HFFc6 (cell line): ENCODE measurements at regions not wholly inside any gene's neighbourhood (a gene's known extent, or its start where the extent isn't known, plus 50 kb on each side); places are given as distances from the start of the nearest gene placed in this dataset.
"Not testable (repeated sequence)": the region's sequence is repeated elsewhere in the genome, so short reads cannot be mapped to it uniquely, and the experiment has no call there.

Experiments used
- DNase-seq: peaks from one replicate; pipeline ENCODE4 v3.0.0-alpha.2; 2018
- H3K27ac Mint-ChIP-seq: 2 replicates; pipeline ENCODE4 v1.8.0; 2020; ENCODE audit warnings: mild to moderate bottlenecking, mixed read lengths
- H3K27me3 Mint-ChIP-seq: 2 replicates; pipeline ENCODE4 v1.8.0; 2021; ENCODE audit warnings: mild to moderate bottlenecking, moderate library complexity, mixed read lengths; ENCODE audit not compliant: insufficient read depth
- H3K36me3 Mint-ChIP-seq: 2 replicates; pipeline ENCODE4 v1.8.0; 2021; ENCODE audit warnings: low read depth, mixed read lengths
- H3K4me1 Mint-ChIP-seq: 2 replicates; pipeline ENCODE4 v1.8.0; 2020; ENCODE audit warnings: low read depth, mixed read lengths
- H3K4me3 Mint-ChIP-seq: 2 replicates; pipeline ENCODE4 v1.8.0; 2020; ENCODE audit warnings: mild to moderate bottlenecking, moderate library complexity, mixed read lengths
- H3K9me3 Mint-ChIP-seq: 2 replicates; pipeline ENCODE4 v1.8.0; 2020; ENCODE audit warnings: mild to moderate bottlenecking, mixed read lengths
- CTCF ChIP-seq: fragments of 200-600 bp; sonication (generic); IDR thresholded peaks from 2 replicates; pipeline ENCODE4 v1.5.0; 2021; ENCODE audit warnings: antibody characterized with exemption, mild to moderate bottlenecking

GRCh38 chr2:147006736-147007141 is 838.1 kb upstream of the ACVR2A start:
- no peak overlapping the region for H3K4me3 Mint-ChIP-seq
- TF ChIP-seq CTCF, result no peak
- H3K36me3 Mint-ChIP-seq, result no peaks in the 10 kb centered on the region
- H3K9me3 Mint-ChIP-seq, result peaks cover 41% of the 10 kb centered on the region
- H3K4me1 Mint-ChIP-seq, result no peaks in the 10 kb centered on the region
- H3K27me3 Mint-ChIP-seq, result no peaks in the 10 kb centered on the region
- no peak for DNase-seq
- no peak overlapping the region for H3K27ac Mint-ChIP-seq

- H3K27me3 Mint-ChIP-seq, result no peaks in the 10 kb centered on the region; the same call in 1 of the 2 replicates
- H3K9me3 Mint-ChIP-seq, result peaks cover 40% of the 10 kb centered on the region
- no peak for DNase-seq
- no peak overlapping the region for H3K4me3 Mint-ChIP-seq
- H3K27ac Mint-ChIP-seq, result no peak overlapping the region
- H3K36me3 Mint-ChIP-seq, result no peaks in the 10 kb centered on the region; the same call in 1 of the 2 replicates
- H3K4me1 Mint-ChIP-seq, result no peaks in the 10 kb centered on the region
- no peak for TF ChIP-seq CTCF
Observed at GRCh38 chr2:147003081-147003480, 841.7 kb upstream of the ACVR2A start.

GRCh38 chr2:147002256-147002655 is 842.6 kb upstream of the ACVR2A start:
- H3K27ac Mint-ChIP-seq, result no peak overlapping the region
- H3K9me3 Mint-ChIP-seq, result peaks cover 45% of the 10 kb centered on the region
- no peak for TF ChIP-seq CTCF
- DNase-seq, result no peak
- no peaks in the 10 kb centered on the region for H3K4me1 Mint-ChIP-seq
- no peaks in the 10 kb centered on the region; the same call in 1 of the 2 replicates for H3K27me3 Mint-ChIP-seq
- H3K4me3 Mint-ChIP-seq, result no peak overlapping the region
- H3K36me3 Mint-ChIP-seq, result no peaks in the 10 kb centered on the region; the same call in 1 of the 2 replicates

GRCh38 chr2:147001061-147001460 is 843.8 kb upstream of the ACVR2A start:
- Mint-ChIP-seq H3K4me3 (no peak overlapping the region), H3K27me3 (no peaks in the 10 kb centered on the region; the same call in 1 of the 2 replicates), H3K36me3 (no peaks in the 10 kb centered on the region; the same call in 1 of the 2 replicates), H3K27ac (no peak overlapping the region), H3K4me1 (no peaks in the 10 kb centered on the region), H3K9me3 (peaks cover 40% of the 10 kb centered on the region)
- no peak for DNase-seq
- no peak for TF ChIP-seq CTCF

- not testable (repeated sequence) for H3K36me3 Mint-ChIP-seq, DNase-seq, H3K4me1 Mint-ChIP-seq, H3K27me3 Mint-ChIP-seq, H3K27ac Mint-ChIP-seq, H3K4me3 Mint-ChIP-seq
- H3K9me3 Mint-ChIP-seq, result peaks cover 45% of the 10 kb centered on the region
Observed at GRCh38 chr2:147000151-147000550, 844.7 kb upstream of the ACVR2A start.

GRCh38 chr2:146997945-146998344 is 846.9 kb upstream of the ACVR2A start:
- no peak for TF ChIP-seq CTCF
- DNase-seq, result no peak
- no peaks in the 10 kb centered on the region; the same call in 1 of the 2 replicates for H3K27me3 Mint-ChIP-seq
- no peak overlapping the region for H3K4me3 Mint-ChIP-seq
- no peaks in the 10 kb centered on the region; the same call in 1 of the 2 replicates for H3K36me3 Mint-ChIP-seq
- H3K9me3 Mint-ChIP-seq, result peaks cover 48% of the 10 kb centered on the region
- no peak overlapping the region for H3K27ac Mint-ChIP-seq
- H3K4me1 Mint-ChIP-seq, result no peaks in the 10 kb centered on the region
